ENCODE measurements at regions not wholly inside any gene's neighbourhood (a gene's known extent, or its start where the extent isn't known, plus 50 kb on each side); places are given as distances from the start of the nearest gene placed in this dataset.

- no peak overlapping the region for H3K4me3 ChIP-seq (ENCODE audit: low read depth, low read length)
- TF ChIP-seq CTCF (IDR thresholded peaks at IDR 0.05; ENCODE audit: insufficient read depth, low read depth, low read length, missing control alignments), result no peak
- peak; percentile 52 for DNase-seq (ENCODE audit: low read depth)
These were observed 126.1 kb downstream of the THNSL2 start for GRCh38 chr2:88296247-88296646.

- no peak for TF ChIP-seq CTCF (IDR thresholded peaks at IDR 0.05; ENCODE audit: insufficient read depth, low read depth, low read length, missing control alignments)
- H3K4me3 ChIP-seq (ENCODE audit: low read depth, low read length), result no peak overlapping the region
- DNase-seq (ENCODE audit: low read depth), result no peak
These were observed 113.9 kb downstream of the THNSL2 start for GRCh38 chr2:88283886-88284592.

- no peak overlapping the region for H3K4me3 ChIP-seq (ENCODE audit: low read depth, low read length)
- no peak for TF ChIP-seq CTCF (IDR thresholded peaks at IDR 0.05; ENCODE audit: insufficient read depth, low read depth, low read length, missing control alignments)
- DNase-seq (ENCODE audit: low read depth), result no peak
These were observed 111.4 kb downstream of the THNSL2 start for GRCh38 chr2:88281302-88282217.

GRCh38 chr2:88269836-88270235 is 99.7 kb downstream of the THNSL2 start:
- no peak for DNase-seq (ENCODE audit: low read depth)
- H3K4me3 ChIP-seq (ENCODE audit: low read depth, low read length), result no peak overlapping the region
- TF ChIP-seq CTCF (IDR thresholded peaks at IDR 0.05; ENCODE audit: insufficient read depth, low read depth, low read length, missing control alignments), result no peak

- no peak overlapping the region for H3K4me3 ChIP-seq (ENCODE audit: low read depth, low read length)
- DNase-seq (ENCODE audit: low read depth), result peak; percentile 64
- no peak for TF ChIP-seq CTCF (IDR thresholded peaks at IDR 0.05; ENCODE audit: insufficient read depth, low read depth, low read length, missing control alignments)
These were observed 95.5 kb downstream of the THNSL2 start for GRCh38 chr2:88265352-88266303.

GRCh38 chr2:88263861-88264260 is 93.7 kb downstream of the THNSL2 start:
- no peak overlapping the region for H3K4me3 ChIP-seq (ENCODE audit: low read depth, low read length)
- no peak for DNase-seq (ENCODE audit: low read depth)
- no peak for TF ChIP-seq CTCF (IDR thresholded peaks at IDR 0.05; ENCODE audit: insufficient read depth, low read depth, low read length, missing control alignments)
